ENCODE measurements at regions not wholly inside any gene's neighbourhood (a gene's known extent, or its start where the extent isn't known, plus 50 kb on each side); places are given as distances from the start of the nearest gene placed in this dataset.

DNA sequence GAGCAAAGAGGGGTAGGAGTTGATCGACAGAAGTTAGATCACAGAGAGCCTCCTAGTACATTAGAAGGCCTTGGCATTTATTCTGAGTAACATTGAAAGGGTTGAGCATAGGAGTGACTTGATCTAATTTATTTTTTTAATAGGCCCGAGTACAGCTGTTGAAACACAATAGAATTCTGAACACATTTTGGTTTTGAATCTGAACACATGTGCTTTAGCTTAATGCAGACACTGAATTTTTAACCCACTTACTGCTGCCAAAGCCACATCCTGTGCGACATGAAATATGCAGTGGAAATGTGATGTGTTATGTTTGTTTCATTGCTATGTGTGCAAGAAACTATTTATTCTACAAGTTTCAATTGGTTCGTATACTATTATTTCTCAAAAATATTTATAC is 1505.9 kb downstream of the PCDH9 start (continued):
- TF ChIP-seq, protein P1, sequence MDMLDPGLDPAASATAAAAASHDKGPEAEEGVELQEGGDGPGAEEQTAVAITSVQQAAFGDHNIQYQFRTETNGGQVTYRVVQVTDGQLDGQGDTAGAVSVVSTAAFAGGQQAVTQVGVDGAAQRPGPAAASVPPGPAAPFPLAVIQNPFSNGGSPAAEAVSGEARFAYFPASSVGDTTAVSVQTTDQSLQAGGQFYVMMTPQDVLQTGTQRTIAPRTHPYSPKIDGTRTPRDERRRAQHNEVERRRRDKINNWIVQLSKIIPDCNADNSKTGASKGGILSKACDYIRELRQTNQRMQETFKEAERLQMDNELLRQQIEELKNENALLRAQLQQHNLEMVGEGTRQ (IDR thresholded peaks at IDR 0.05; ENCODE audit: low read depth, low read length), result no peak
- TF ChIP-seq, protein P1 (CRISPR knock-in tag; IDR thresholded peaks at IDR 0.05; ENCODE audit: borderline replicate concordance), result no peak
- TF ChIP-seq HDAC1 (CRISPR knock-in tag; IDR thresholded peaks at IDR 0.05) (no peak), NFE2 (CRISPR knock-in tag; IDR thresholded peaks at IDR 0.05) (no peak), ZNF367 (CRISPR knock-in tag; IDR thresholded peaks at IDR 0.05; ENCODE audit: borderline replicate concordance) (no peak), ZNF264 (CRISPR knock-in tag; IDR thresholded peaks at IDR 0.05) (no peak), ISL2 (CRISPR knock-in tag; IDR thresholded peaks at IDR 0.05) (no peak), ZBTB7A (CRISPR knock-in tag; IDR thresholded peaks at IDR 0.05) (no peak), YEATS4 (CRISPR knock-in tag; IDR thresholded peaks at IDR 0.05; ENCODE audit: borderline replicate concordance) (no peak)
- TF ChIP-seq, protein P2, sequence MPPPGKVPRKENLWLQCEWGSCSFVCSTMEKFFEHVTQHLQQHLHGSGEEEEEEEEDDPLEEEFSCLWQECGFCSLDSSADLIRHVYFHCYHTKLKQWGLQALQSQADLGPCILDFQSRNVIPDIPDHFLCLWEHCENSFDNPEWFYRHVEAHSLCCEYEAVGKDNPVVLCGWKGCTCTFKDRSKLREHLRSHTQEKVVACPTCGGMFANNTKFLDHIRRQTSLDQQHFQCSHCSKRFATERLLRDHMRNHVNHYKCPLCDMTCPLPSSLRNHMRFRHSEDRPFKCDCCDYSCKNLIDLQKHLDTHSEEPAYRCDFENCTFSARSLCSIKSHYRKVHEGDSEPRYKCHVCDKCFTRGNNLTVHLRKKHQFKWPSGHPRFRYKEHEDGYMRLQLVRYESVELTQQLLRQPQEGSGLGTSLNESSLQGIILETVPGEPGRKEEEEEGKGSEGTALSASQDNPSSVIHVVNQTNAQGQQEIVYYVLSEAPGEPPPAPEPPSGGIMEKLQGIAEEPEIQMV (CRISPR knock-in tag; IDR thresholded peaks at IDR 0.05; ENCODE audit: low read depth), result no peak
- TF ChIP-seq, protein P3, sequence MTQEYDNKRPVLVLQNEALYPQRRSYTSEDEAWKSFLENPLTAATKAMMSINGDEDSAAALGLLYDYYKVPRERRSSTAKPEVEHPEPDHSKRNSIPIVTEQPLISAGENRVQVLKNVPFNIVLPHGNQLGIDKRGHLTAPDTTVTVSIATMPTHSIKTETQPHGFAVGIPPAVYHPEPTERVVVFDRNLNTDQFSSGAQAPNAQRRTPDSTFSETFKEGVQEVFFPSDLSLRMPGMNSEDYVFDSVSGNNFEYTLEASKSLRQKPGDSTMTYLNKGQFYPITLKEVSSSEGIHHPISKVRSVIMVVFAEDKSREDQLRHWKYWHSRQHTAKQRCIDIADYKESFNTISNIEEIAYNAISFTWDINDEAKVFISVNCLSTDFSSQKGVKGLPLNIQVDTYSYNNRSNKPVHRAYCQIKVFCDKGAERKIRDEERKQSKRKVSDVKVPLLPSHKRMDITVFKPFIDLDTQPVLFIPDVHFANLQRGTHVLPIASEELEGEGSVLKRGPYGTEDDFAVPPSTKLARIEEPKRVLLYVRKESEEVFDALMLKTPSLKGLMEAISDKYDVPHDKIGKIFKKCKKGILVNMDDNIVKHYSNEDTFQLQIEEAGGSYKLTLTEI (CRISPR knock-in tag; conservative IDR thresholded peaks at IDR 0.05), result no peak
- TF ChIP-seq, protein P4, sequence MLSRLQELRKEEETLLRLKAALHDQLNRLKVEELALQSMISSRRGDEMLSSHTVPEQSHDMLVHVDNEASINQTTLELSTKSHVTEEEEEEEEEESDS (CRISPR knock-in tag; IDR thresholded peaks at IDR 0.05; ENCODE audit: borderline replicate concordance), result no peak
